Superior temporal gyrus (tissue), 1 donor: ENCODE measurements at regions not wholly inside any gene's neighbourhood (a gene's known extent, or its start where the extent isn't known, plus 50 kb on each side); places are given as distances from the start of the nearest gene placed in this dataset.
"Not testable (repeated sequence)": the region's sequence is repeated elsewhere in the genome, so short reads cannot be mapped to it uniquely, and the experiment has no call there.

Experiments
- DNase-seq: peaks from one replicate; pipeline ENCODE4 v3.0.0-alpha.2; 2016; ENCODE audit errors: extremely low spot score

GRCh38 chr4:125590158-125590557 is 275.4 kb downstream of the FAT4 start:
- no peak for DNase-seq

- DNase-seq: no peak
Observed at GRCh38 chr4:125591290-125591689, 276.5 kb downstream of the FAT4 start.

GRCh38 chr4:125594056-125594602 is 279.4 kb downstream of the FAT4 start:
- DNase-seq: no peak

DNA sequence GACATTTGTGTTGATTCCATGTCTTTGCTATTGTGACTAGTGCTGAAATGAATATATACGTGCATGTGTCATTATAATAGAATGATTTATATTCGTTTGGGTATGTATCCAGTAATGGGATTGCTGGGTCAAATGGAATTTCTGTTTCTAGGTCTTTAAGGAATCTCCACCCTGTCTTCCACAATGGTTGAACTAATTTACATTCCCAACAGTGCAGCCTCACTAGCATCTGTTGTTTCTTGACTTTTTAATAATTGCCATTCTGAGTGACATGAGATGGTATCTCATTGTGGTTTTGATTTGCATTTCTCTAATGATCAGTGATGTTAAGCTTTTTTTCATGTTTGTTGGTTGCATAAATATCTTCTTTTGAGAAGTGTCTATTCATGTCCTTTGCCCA is 291.2 kb downstream of the FAT4 start:
- DNase-seq: not testable (repeated sequence)

GRCh38 chr4:125620066-125620860 is 305.5 kb downstream of the FAT4 start:
- DNase-seq: no peak

DNA sequence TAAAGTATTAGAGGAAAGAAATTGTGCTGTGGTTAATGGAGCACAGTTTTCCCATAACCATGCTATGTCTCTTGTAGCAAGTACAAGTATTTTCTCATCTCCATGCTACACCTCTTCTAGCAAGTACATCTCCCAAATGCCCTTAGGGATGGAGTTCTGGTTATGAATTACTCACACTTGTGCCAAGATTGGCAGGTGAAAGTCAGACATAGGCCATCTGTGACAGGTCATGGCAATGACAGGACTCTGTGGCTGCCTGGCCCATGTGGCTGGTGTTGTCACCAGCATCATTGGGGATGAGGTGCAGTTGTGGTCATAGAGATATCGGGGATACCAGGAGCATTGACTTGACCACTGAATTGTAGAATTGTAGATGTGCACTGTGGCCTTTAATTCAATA is 310.2 kb downstream of the FAT4 start:
- no peak for DNase-seq

DNA sequence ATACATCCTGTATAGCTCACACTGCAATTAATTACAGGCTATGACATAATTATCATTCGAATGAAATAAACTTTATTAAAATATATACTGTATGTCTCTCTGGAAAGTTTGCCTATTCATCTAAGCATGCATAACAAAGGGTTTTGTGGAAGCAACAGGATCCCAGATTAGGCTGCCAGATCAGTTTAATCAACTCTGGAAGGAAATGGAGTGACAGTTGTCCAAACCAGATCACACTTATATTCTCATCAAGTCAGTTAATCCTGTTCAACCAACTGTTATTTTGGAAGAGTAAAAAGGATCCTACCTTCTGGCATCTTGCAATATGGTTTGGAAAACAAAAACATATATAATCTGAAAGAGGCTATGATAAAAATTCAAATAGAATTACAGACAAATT is 312.2 kb downstream of the FAT4 start:
- DNase-seq: no peak

DNA sequence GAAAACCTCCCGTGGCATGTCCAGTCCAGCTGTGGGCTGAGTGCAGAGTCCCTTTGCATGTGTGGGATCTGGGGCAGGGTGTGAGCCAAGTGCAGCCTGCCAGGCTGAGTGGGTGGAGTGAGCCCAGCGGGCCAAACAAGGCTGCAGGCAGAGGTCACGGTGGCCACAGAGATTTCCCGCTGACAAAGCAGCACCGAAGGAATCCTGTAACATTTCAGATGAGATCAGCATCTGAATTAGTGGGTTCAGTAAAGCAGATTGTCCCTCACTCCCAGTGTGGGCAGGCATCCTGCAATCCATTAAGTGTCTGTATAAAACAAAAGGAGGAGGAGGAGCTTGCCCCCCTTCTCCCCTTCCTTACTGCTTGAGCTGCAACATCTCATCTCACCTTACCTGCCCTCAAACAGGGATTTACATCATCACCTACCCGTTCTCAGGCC is 324.4 kb downstream of the FAT4 start:
- no peak for DNase-seq

DNA sequence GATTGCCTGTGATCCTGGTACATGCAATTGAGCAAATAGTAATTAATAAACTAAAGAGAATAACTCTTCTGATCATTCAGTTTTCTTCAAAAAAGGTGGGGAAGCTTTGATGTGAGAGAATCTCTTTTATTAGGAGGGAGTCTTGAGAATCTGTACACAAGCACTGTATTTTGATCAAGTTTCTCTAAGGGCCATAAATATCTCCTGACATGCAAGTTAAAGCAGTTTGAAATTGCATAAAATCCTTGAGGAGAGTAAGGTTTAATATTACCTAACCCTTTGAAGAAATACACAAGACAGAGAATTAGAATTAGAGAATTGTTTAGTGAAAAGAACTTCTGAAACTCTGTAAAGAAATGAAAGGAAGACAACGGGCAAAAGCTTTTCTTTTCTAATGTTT is 326.9 kb downstream of the FAT4 start:
- DNase-seq: no peak

GRCh38 chr4:125642645-125643044 is 327.9 kb downstream of the FAT4 start:
- no peak for DNase-seq

DNA sequence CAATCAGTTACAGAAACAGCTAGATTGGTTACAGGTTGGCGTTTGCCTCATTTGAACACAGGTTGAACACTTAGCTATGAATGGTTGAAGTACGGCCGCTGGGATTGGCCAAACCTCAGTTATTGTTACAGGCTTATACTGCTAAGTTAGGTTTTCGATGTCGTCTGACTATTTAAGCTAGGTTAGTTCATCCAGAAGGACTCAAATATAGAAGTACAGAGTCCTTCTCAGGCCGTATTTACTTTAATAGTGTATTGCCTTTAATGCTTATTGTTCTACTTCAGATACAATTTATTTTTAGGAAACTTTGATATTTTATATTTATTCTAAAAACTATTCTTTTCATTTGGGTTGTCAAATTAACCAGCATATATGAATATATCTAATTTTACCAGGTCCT is 334.7 kb downstream of the FAT4 start:
- DNase-seq: no peak

- no peak for DNase-seq
Observed at GRCh38 chr4:125650557-125650956, 335.8 kb downstream of the FAT4 start.

GRCh38 chr4:125651707-125652357 is 337.1 kb downstream of the FAT4 start:
- DNase-seq: not testable (repeated sequence)

GRCh38 chr4:125658773-125659172 is 344.0 kb downstream of the FAT4 start:
- DNase-seq: no peak

- DNase-seq: no peak
Observed at GRCh38 chr4:125663896-125664767, 349.4 kb downstream of the FAT4 start.

DNA sequence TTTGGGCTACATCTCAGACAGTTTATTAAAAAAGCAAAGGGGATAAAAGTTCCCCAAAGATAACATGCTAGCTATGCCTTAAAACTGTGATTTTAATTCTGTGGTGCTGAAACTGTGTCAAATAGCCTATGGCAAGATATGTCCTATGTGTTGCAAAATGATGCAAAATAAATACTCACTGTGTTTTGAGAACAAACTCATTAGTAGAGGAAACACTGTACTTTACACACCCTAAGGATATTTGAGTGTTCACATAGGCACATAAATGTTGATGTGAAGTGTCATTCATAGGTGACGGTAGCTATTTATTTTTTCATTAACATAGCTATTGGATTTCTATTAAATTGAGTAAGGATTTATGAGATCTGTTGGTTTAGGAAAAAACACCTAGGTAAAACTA is 351.9 kb downstream of the FAT4 start:
- DNase-seq: no peak

- DNase-seq: no peak
Observed at GRCh38 chr4:125676156-125676555, 361.4 kb downstream of the FAT4 start.

DNA sequence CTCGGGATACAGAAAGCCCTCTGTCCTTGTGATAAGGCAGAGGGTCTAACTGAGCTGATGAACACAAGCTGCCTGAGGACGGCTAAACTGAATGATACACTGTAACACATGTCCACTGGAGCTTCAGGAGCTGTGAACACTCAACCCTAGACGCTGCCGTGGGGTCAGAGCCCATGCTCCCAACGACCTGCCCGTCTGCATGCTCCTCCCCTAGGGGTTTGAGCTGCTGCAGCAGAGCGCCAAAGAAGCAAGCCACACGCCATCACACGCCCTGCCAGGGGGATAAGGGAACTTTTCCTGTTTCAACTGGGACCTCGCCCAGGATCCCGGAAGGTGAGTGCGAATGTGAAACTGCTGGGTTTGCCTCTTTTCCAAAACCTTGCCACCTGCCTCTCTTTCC is 361.8 kb downstream of the FAT4 start:
- no peak for DNase-seq

DNA sequence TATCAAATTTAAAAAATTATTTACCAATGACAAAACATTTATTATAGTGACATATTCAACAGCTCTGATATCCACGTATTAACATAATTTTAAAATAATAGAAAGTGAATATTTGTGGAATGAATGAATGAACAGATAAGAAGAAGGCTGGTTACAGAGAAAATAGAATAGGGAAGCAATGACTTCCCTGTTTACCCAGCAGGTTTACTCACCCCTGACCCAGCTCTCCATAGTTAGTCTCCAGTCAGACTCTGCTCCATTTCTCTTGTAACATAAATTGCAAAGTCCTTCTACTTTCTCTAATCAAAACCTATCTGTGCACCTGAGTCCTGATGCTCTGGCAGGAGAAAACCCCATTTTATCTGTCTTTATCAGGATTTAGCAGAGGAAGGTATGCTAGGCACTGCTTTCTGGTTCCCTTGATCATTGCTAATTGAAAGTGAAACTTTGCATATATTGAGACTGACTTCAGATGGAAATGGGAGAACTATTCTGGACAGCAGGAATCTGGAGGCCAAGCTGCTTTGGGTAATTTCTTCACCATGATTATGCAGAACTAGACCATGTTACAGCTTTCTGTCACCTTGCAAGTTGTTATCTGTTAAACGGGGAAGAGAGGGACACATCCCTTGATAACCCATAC is 363.0 kb downstream of the FAT4 start:
- DNase-seq: no peak

GRCh38 chr4:125679989-125680388 is 365.2 kb downstream of the FAT4 start:
- DNase-seq: no peak

- DNase-seq: no peak
Observed at GRCh38 chr4:125681240-125681639, 366.5 kb downstream of the FAT4 start.

DNA sequence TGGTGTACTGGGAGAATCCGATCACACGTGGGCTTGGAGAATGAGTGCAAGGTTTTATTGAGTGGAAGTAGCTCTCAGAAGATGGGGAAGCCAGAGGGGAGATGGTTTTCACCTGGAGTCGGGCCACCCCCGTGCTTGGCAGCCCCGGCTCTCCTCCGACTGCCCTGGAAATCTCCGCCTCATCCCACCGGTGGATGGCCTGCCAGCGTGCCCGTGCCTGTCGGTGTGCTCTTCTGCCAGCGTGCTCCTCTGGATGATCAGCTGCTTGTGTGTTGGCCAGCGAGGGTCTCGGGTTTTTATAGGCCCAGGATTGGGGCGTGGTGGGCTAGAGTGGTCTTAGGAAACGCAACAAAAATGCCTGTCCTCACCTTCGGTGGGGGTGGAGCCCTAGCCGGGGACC is 368.0 kb downstream of the FAT4 start:
- no peak for DNase-seq
